ENCODE measurements at regions not wholly inside any gene's neighbourhood (a gene's known extent, or its start where the extent isn't known, plus 50 kb on each side); places are given as distances from the start of the nearest gene placed in this dataset.

DNA sequence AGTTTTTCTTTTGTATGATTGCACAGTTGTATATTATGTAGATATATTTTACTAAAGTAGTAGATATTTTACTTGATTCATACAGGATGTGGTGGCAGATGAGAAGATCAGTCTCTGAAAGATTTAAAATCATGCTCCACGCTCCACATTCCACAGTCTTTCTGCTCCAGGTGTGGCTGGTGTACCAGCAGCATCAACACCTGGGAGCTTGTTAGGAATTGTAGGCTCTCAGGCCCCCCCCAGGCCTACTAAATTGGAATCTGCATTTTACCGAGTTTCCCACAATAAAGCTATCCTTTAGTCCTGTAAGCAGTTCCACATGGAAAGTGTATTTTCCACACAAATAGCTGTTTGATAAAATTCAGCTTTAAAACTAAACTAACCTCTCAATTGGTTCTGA lies 537.4 kb downstream of the BCKDHB start:
- ChIA-PET POLR2A (no interaction called here), CTCF (no interaction called here)
- Histone ChIP-seq H3K27ac (ENCODE audit: low read length) (no peak overlapping the region), H3K27me3 (ENCODE audit: control insufficient read depth, insufficient read depth, low read length) (no peaks in the 10 kb centered on the region), H3K36me3 (ENCODE audit: control insufficient read depth, insufficient read depth, low read length) (no peaks in the 10 kb centered on the region), H3K9me3 (ENCODE audit: control insufficient read depth, insufficient read depth, low read depth, low read length) (no peaks in the 10 kb centered on the region), H3K4me3 (ENCODE audit: low read depth in 2 of 2, low read length in 2 of 2) (no peak overlapping the region), H3K4me1 (ENCODE audit: control insufficient read depth, insufficient read depth, low read length) (no peaks in the 10 kb centered on the region)
- in situ Hi-C loops (cut with HindIII; ENCODE audit: low pct_unique_long_range_greater_than_20kb, low sequenced_read_pairs) = no loop called here
- intact Hi-C loops (cut with micrococcal nuclease; ENCODE audit: unreplicated experiment) = no loop called here
- ATAC-seq = no peak
- no TSS peak for BruUV-seq (replicated peaks)
- TF ChIP-seq, protein P1, sequence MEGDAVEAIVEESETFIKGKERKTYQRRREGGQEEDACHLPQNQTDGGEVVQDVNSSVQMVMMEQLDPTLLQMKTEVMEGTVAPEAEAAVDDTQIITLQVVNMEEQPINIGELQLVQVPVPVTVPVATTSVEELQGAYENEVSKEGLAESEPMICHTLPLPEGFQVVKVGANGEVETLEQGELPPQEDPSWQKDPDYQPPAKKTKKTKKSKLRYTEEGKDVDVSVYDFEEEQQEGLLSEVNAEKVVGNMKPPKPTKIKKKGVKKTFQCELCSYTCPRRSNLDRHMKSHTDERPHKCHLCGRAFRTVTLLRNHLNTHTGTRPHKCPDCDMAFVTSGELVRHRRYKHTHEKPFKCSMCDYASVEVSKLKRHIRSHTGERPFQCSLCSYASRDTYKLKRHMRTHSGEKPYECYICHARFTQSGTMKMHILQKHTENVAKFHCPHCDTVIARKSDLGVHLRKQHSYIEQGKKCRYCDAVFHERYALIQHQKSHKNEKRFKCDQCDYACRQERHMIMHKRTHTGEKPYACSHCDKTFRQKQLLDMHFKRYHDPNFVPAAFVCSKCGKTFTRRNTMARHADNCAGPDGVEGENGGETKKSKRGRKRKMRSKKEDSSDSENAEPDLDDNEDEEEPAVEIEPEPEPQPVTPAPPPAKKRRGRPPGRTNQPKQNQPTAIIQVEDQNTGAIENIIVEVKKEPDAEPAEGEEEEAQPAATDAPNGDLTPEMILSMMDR (IDR thresholded peaks at IDR 0.05) = no peak
- TF ChIP-seq SIN3A (IDR thresholded peaks at IDR 0.05; ENCODE audit: borderline replicate concordance, insufficient read depth, low read depth, low read length) = no peak
- TF ChIP-seq POLR2AphosphoS5 (IDR thresholded peaks at IDR 0.05; ENCODE audit: low read depth, low read length) = no peak
- TF ChIP-seq, protein P2, sequence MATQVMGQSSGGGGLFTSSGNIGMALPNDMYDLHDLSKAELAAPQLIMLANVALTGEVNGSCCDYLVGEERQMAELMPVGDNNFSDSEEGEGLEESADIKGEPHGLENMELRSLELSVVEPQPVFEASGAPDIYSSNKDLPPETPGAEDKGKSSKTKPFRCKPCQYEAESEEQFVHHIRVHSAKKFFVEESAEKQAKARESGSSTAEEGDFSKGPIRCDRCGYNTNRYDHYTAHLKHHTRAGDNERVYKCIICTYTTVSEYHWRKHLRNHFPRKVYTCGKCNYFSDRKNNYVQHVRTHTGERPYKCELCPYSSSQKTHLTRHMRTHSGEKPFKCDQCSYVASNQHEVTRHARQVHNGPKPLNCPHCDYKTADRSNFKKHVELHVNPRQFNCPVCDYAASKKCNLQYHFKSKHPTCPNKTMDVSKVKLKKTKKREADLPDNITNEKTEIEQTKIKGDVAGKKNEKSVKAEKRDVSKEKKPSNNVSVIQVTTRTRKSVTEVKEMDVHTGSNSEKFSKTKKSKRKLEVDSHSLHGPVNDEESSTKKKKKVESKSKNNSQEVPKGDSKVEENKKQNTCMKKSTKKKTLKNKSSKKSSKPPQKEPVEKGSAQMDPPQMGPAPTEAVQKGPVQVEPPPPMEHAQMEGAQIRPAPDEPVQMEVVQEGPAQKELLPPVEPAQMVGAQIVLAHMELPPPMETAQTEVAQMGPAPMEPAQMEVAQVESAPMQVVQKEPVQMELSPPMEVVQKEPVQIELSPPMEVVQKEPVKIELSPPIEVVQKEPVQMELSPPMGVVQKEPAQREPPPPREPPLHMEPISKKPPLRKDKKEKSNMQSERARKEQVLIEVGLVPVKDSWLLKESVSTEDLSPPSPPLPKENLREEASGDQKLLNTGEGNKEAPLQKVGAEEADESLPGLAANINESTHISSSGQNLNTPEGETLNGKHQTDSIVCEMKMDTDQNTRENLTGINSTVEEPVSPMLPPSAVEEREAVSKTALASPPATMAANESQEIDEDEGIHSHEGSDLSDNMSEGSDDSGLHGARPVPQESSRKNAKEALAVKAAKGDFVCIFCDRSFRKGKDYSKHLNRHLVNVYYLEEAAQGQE (IDR thresholded peaks at IDR 0.05; ENCODE audit: insufficient read depth in 1 of 2, low read depth in 2 of 2, low read length in 1 of 2) = no peak
- no peak for TF ChIP-seq TCF7L2 (IDR thresholded peaks at IDR 0.05; ENCODE audit: low read depth, low read length)
- no peak for DNase-seq (ENCODE audit: low read depth, low spot score)

DNA sequence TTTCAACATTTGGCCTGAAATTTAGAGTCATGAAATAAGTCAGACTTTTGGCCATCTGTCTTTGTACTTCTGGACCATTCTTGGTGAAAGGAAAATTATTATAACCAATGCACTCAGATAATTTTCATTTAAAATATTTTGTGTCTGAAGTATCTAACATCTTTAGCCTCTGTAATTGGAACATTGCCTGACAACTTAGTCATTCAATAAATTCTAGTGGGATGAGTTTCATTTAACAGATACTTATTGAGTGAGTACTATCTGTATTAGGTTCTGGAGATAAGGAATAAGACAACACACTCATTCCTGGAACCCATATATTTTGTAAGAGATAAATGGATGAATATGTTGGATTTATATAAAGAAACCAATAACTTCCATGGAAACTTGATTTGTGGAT lies 536.0 kb downstream of the BCKDHB start:
- no TSS peak for BruUV-seq (replicated peaks)
- no peak overlapping the region for H3K27ac ChIP-seq (ENCODE audit: low read length)
- ATAC-seq (no peak), DNase-seq (ENCODE audit: low read depth, low spot score) (no peak)
- in situ Hi-C loops (cut with HindIII; ENCODE audit: low pct_unique_long_range_greater_than_20kb, low sequenced_read_pairs) = no loop called here
- POLR2A ChIA-PET = no interaction called here
- CTCF ChIA-PET = no interaction called here
- H3K4me3 ChIP-seq (ENCODE audit: low read depth in 2 of 2, low read length in 2 of 2) = no peak overlapping the region
- no peaks in the 10 kb centered on the region for H3K9me3 ChIP-seq (ENCODE audit: control insufficient read depth, insufficient read depth, low read depth, low read length)
- TF ChIP-seq TCF7L2 (IDR thresholded peaks at IDR 0.05; ENCODE audit: low read depth, low read length) (no peak), POLR2AphosphoS5 (IDR thresholded peaks at IDR 0.05; ENCODE audit: low read depth, low read length) (no peak), SIN3A (IDR thresholded peaks at IDR 0.05; ENCODE audit: borderline replicate concordance, insufficient read depth, low read depth, low read length) (no peak)
- TF ChIP-seq, protein P1 (IDR thresholded peaks at IDR 0.05) = no peak
- TF ChIP-seq, protein P2 (IDR thresholded peaks at IDR 0.05; ENCODE audit: insufficient read depth in 1 of 2, low read depth in 2 of 2, low read length in 1 of 2) = no peak
- no peaks in the 10 kb centered on the region for H3K36me3 ChIP-seq (ENCODE audit: control insufficient read depth, insufficient read depth, low read length)
- intact Hi-C loops (cut with micrococcal nuclease; ENCODE audit: unreplicated experiment) = no loop called here
- H3K4me1 ChIP-seq (ENCODE audit: control insufficient read depth, insufficient read depth, low read length) = no peaks in the 10 kb centered on the region; the same call in 1 of the 2 replicates
- no peaks in the 10 kb centered on the region for H3K27me3 ChIP-seq (ENCODE audit: control insufficient read depth, insufficient read depth, low read length)
